NB4 (cell line): ENCODE measurements at regions not wholly inside any gene's neighbourhood (a gene's known extent, or its start where the extent isn't known, plus 50 kb on each side); places are given as distances from the start of the nearest gene placed in this dataset.

Experiments used
- MYC ChIP-seq: IDR thresholded peaks from 2 replicates; pipeline ENCODE4 v1.6.1; 2011; ENCODE audit warnings: low read depth, low read length
- POLR2A ChIP-seq: IDR thresholded peaks from 2 replicates; pipeline ENCODE4 v1.6.1; 2011; ENCODE audit warnings: mild to moderate bottlenecking; ENCODE audit not compliant: insufficient read length; ENCODE audit errors: extremely low read depth
- TF ChIP-seq, protein P1 (sequence below): IDR thresholded peaks from one replicate; pipeline ENCODE4 v1.5.1; 2012; ENCODE audit warnings: low read depth, low read length
- TF ChIP-seq, protein P2 (sequence below): IDR thresholded peaks from 2 replicates; pipeline ENCODE4 v1.6.1; 2011; ENCODE audit warnings: low read depth, low read length

DNA sequence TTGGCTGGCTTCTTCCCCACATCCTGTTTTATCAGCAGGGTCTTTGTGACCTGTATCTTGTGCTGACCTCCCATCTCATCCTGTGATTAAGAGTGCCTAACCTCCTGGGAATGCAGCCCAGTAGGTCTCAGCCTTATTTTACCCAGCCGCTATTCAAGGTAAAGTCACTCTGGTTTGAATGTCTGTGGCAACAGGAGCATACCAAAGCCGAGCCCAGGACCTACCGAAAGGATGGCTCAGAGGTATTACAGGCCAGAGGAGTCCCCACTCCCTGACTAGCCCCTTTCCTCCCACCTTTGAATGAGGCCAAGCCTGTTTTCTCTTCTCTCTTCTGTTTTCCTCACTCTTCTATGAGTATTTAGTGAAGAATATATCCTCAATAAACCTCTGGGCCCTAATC lies 271.3 kb downstream of the OSTF1 start:
- no peak for TF ChIP-seq POLR2A
- TF ChIP-seq, protein P1, sequence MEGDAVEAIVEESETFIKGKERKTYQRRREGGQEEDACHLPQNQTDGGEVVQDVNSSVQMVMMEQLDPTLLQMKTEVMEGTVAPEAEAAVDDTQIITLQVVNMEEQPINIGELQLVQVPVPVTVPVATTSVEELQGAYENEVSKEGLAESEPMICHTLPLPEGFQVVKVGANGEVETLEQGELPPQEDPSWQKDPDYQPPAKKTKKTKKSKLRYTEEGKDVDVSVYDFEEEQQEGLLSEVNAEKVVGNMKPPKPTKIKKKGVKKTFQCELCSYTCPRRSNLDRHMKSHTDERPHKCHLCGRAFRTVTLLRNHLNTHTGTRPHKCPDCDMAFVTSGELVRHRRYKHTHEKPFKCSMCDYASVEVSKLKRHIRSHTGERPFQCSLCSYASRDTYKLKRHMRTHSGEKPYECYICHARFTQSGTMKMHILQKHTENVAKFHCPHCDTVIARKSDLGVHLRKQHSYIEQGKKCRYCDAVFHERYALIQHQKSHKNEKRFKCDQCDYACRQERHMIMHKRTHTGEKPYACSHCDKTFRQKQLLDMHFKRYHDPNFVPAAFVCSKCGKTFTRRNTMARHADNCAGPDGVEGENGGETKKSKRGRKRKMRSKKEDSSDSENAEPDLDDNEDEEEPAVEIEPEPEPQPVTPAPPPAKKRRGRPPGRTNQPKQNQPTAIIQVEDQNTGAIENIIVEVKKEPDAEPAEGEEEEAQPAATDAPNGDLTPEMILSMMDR, result no peak
- TF ChIP-seq MYC, result no peak
- TF ChIP-seq, protein P2, sequence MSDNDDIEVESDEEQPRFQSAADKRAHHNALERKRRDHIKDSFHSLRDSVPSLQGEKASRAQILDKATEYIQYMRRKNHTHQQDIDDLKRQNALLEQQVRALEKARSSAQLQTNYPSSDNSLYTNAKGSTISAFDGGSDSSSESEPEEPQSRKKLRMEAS, result no peak
